ENCODE measurements at regions not wholly inside any gene's neighbourhood (a gene's known extent, or its start where the extent isn't known, plus 50 kb on each side); places are given as distances from the start of the nearest gene placed in this dataset.

GRCh38 chr1:67524143-67525052 lies 94.2 kb upstream of the SERBP1 start:
- TF ChIP-seq TCF7L2 (IDR thresholded peaks at IDR 0.05; ENCODE audit: borderline replicate concordance, extremely low read depth, insufficient read depth, insufficient read length) (no peak), ZBTB33 (IDR thresholded peaks at IDR 0.05; ENCODE audit: extremely low read depth, insufficient replicate concordance, low read length) (no peak), CTCF (IDR thresholded peaks at IDR 0.05 in 2 of 3, conservative IDR thresholded peaks at IDR 0.05 in 1 of 3; ENCODE audit: borderline replicate concordance in 1 of 3, insufficient read depth in 1 of 3, low read depth in 2 of 3, low read length in 2 of 3) (peak; percentile 36 to 57 (median 53); a peak in 5 of 6 replicates), ZNF274 (IDR thresholded peaks at IDR 0.05; ENCODE audit: low read depth, low read length) (no peak), EZH2phosphoT487 (IDR thresholded peaks at IDR 0.05; ENCODE audit: borderline replicate concordance) (no peak), POLR2A (IDR thresholded peaks at IDR 0.05; ENCODE audit: borderline replicate concordance, extremely low read depth, insufficient read depth, insufficient read length) (no peak), EZH2 (IDR thresholded peaks at IDR 0.05) (no peak), REST (IDR thresholded peaks at IDR 0.05; ENCODE audit: low read depth) (no peak)
